SK-N-MC (cell line): ENCODE measurements at regions not wholly inside any gene's neighbourhood (a gene's known extent, or its start where the extent isn't known, plus 50 kb on each side); places are given as distances from the start of the nearest gene placed in this dataset.

Source experiments
- EZH2 ChIP-seq: fragments of 200-600 bp; sonication (generic); IDR thresholded peaks from one replicate; pipeline ENCODE4 v1.6.1; 2017; ENCODE audit warnings: antibody characterized with exemption
- FOXP2 ChIP-seq: optimal IDR thresholded peaks from 2 replicates; pipeline ENCODE3; 2011; ENCODE audit warnings: mild to moderate bottlenecking, moderate library complexity; ENCODE audit not compliant: insufficient read depth; ENCODE audit errors: extremely low read length, control extremely low read depth
- POLR2AphosphoS5 ChIP-seq: IDR thresholded peaks from 2 replicates; pipeline ENCODE4 v1.6.1; 2012; ENCODE audit warnings: mild to moderate bottlenecking, low read depth, low read length, borderline replicate concordance

DNA sequence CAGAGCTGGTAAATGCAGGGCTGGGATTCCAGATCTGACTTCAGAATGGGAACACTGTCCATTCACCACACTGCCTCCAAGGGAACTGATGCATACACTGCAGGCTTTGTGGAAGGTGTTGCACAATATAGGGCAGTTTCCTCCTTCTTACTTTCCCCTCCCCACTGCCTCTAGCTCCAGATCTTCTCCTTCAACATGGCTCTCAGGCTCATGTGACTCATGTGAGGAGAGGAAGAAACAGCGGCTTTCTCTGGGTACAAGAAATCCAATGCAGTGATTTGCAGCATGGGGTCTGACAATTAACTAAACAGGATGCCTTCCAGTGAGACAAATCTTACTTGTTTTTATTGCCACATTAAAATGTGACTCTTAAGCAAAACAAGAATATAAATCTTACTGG, 447.6 kb upstream of the CCDC196 start:
- TF ChIP-seq POLR2AphosphoS5 (no peak), EZH2 (no peak), FOXP2 (no peak)
